ENCODE measurements at regions not wholly inside any gene's neighbourhood (a gene's known extent, or its start where the extent isn't known, plus 50 kb on each side); places are given as distances from the start of the nearest gene placed in this dataset.

DNA sequence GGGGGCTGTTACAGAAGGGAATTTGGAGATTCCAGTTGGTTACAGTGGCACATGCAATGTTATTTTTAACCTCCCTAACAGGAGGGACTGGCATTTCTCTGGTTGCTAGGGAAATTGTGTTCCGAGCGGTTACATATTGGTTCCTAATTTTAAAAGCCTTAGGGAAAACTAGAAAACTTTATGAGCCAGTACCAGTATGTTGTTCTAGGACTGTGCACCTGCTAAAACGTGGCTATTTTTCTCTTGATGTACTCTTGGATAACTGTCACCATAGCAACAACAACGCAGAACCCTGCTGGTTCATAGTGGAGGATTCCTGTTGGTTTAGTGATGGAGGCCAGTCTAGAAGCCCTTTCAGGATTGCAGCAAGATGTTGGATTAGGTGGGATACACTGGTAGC, 68.9 kb upstream of the PGBD5 start:
- no peak for TF ChIP-seq NFIC (IDR thresholded peaks at IDR 0.05)
- no peak for TF ChIP-seq RAD21 (IDR thresholded peaks at IDR 0.05; ENCODE audit: low read depth)
- TF ChIP-seq, protein P1, sequence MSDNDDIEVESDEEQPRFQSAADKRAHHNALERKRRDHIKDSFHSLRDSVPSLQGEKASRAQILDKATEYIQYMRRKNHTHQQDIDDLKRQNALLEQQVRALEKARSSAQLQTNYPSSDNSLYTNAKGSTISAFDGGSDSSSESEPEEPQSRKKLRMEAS (IDR thresholded peaks at IDR 0.05): no peak
- TF ChIP-seq, protein P2, sequence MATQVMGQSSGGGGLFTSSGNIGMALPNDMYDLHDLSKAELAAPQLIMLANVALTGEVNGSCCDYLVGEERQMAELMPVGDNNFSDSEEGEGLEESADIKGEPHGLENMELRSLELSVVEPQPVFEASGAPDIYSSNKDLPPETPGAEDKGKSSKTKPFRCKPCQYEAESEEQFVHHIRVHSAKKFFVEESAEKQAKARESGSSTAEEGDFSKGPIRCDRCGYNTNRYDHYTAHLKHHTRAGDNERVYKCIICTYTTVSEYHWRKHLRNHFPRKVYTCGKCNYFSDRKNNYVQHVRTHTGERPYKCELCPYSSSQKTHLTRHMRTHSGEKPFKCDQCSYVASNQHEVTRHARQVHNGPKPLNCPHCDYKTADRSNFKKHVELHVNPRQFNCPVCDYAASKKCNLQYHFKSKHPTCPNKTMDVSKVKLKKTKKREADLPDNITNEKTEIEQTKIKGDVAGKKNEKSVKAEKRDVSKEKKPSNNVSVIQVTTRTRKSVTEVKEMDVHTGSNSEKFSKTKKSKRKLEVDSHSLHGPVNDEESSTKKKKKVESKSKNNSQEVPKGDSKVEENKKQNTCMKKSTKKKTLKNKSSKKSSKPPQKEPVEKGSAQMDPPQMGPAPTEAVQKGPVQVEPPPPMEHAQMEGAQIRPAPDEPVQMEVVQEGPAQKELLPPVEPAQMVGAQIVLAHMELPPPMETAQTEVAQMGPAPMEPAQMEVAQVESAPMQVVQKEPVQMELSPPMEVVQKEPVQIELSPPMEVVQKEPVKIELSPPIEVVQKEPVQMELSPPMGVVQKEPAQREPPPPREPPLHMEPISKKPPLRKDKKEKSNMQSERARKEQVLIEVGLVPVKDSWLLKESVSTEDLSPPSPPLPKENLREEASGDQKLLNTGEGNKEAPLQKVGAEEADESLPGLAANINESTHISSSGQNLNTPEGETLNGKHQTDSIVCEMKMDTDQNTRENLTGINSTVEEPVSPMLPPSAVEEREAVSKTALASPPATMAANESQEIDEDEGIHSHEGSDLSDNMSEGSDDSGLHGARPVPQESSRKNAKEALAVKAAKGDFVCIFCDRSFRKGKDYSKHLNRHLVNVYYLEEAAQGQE (IDR thresholded peaks at IDR 0.05; ENCODE audit: low read depth): no peak
- TF ChIP-seq TEAD4 (IDR thresholded peaks at IDR 0.05): no peak
- TF ChIP-seq YY1 (IDR thresholded peaks at IDR 0.05; ENCODE audit: low read depth): no peak
- TF ChIP-seq FOXM1 (IDR thresholded peaks at IDR 0.05; ENCODE audit: borderline replicate concordance, low read depth): no peak
- TF ChIP-seq TAF1 (IDR thresholded peaks at IDR 0.05; ENCODE audit: low read depth): no peak
